ENCODE measurements at regions not wholly inside any gene's neighbourhood (a gene's known extent, or its start where the extent isn't known, plus 50 kb on each side); places are given as distances from the start of the nearest gene placed in this dataset.

- H3K4me1 Mint-ChIP-seq = no peaks in the 10 kb centered on the region
- no peak overlapping the region for H3K27ac Mint-ChIP-seq
- DNase-seq = no peak
Measured at GRCh38 chr16:51577621-51578303, 426.7 kb upstream of the SALL1 start.

GRCh38 chr16:51576498-51577195 lies 425.6 kb upstream of the SALL1 start:
- H3K4me3 Mint-ChIP-seq = no peak overlapping the region

More at GRCh38 chr16:51577621-51578303, 426.7 kb upstream of the SALL1 start:
- no peaks in the 10 kb centered on the region for H3K36me3 Mint-ChIP-seq
- ATAC-seq (replicated peaks) = peak; percentile 27 to 51
- H3K27me3 Mint-ChIP-seq = no peaks in the 10 kb centered on the region
- no peak overlapping the region for H3K4me3 Mint-ChIP-seq
- peaks cover 0 to 2% of the 10 kb centered on the region in 2 donors for H3K9me3 Mint-ChIP-seq

DNA sequence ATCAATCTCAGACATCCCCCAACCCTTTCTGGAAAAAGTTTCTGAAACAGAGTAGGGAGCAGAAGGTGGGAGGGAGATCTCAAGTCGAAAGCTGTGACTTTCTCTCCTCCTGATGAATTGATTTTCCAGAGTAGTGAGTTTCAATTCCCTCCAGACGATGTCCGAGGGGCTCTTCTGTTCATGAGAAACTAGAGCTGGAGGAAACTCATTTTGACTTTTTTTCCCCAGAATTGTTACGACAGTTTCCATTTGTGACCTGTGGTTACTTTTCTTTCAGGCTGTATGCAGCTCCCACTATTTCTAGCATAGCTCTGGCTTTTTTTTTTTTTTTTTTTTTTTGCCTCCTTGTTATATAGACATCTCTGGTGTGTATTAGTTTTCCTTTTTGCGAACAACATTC lies 422.1 kb upstream of the SALL1 start:
- Mint-ChIP-seq H3K36me3 (no peaks in the 10 kb centered on the region), H3K27me3 (no peaks in the 10 kb centered on the region), H3K4me1 (no peaks in the 10 kb centered on the region), H3K9me3 (peaks cover 4 to 5% of the 10 kb centered on the region in 2 donors), H3K27ac (no peak overlapping the region), H3K4me3 (no peak overlapping the region)
- ATAC-seq (replicated peaks) = no peak
- DNase-seq = no peak

More at GRCh38 chr16:51576498-51577195, 425.6 kb upstream of the SALL1 start:
- DNase-seq = no peak
- Mint-ChIP-seq H3K36me3 (no peaks in the 10 kb centered on the region), H3K4me1 (no peaks in the 10 kb centered on the region), H3K27me3 (no peaks in the 10 kb centered on the region), H3K9me3 (peaks cover 5 to 6% of the 10 kb centered on the region in 2 donors), H3K27ac (no peak overlapping the region)
- no peak for ATAC-seq (replicated peaks)

GRCh38 chr16:51569203-51569931 lies 418.3 kb upstream of the SALL1 start:
- Mint-ChIP-seq H3K27ac (no peak overlapping the region), H3K27me3 (no peaks in the 10 kb centered on the region), H3K4me1 (no peaks in the 10 kb centered on the region), H3K9me3 (peaks cover 5% of the 10 kb centered on the region in 2 donors), H3K4me3 (no peak overlapping the region), H3K36me3 (no peaks in the 10 kb centered on the region)
- ATAC-seq (replicated peaks) = peak; percentile 67 to 82
- DNase-seq = no peak

- Mint-ChIP-seq H3K36me3 (no peaks in the 10 kb centered on the region), H3K4me3 (no peak overlapping the region), H3K4me1 (no peaks in the 10 kb centered on the region), H3K27ac (no peak overlapping the region), H3K9me3 (peaks cover 5 to 8% of the 10 kb centered on the region in 2 donors), H3K27me3 (no peaks in the 10 kb centered on the region)
- ATAC-seq (replicated peaks) (no peak), DNase-seq (no peak)
Measured at GRCh38 chr16:51567911-51568310, 416.8 kb upstream of the SALL1 start.

DNA sequence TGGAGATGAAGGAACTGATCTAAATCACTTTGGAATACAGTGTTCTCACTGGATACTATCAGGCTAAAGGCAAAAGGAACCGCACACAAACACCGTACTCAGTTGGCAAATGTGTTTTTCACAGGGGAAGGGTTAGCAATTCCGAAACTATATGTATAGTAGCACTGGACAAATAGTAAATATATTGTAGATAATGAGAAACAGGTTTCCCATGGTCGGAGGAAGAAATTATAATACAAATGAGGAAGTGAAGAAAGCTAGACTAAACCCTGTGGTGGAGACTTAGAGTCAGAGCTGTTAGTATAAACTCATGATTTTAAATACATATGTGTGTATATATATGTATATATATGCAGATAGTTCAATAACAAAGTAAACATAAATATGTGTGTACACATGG lies 414.1 kb upstream of the SALL1 start:
- no peaks in the 10 kb centered on the region for H3K36me3 Mint-ChIP-seq
- H3K27me3 Mint-ChIP-seq = no peaks in the 10 kb centered on the region
- DNase-seq (no peak), ATAC-seq (replicated peaks) (peak in 1 of 2 donors; percentile 36)
- H3K9me3 Mint-ChIP-seq = peaks cover 0 to 4% of the 10 kb centered on the region in 2 donors
- H3K4me1 Mint-ChIP-seq = no peaks in the 10 kb centered on the region
- H3K27ac Mint-ChIP-seq = no peak overlapping the region
- H3K4me3 Mint-ChIP-seq = no peak overlapping the region

- DNase-seq = no peak
- no peak for ATAC-seq (replicated peaks)
- H3K9me3 Mint-ChIP-seq = peaks cover 4 to 8% of the 10 kb centered on the region in 2 donors
- H3K27ac Mint-ChIP-seq = no peak overlapping the region
- H3K4me3 Mint-ChIP-seq = no peak overlapping the region
- no peaks in the 10 kb centered on the region for H3K36me3 Mint-ChIP-seq
- H3K4me1 Mint-ChIP-seq = no peaks in the 10 kb centered on the region
- H3K27me3 Mint-ChIP-seq = no peaks in the 10 kb centered on the region
Measured at GRCh38 chr16:51562891-51563290, 411.8 kb upstream of the SALL1 start.

- no peak for DNase-seq
- Mint-ChIP-seq H3K9me3 (peaks cover 4 to 10% of the 10 kb centered on the region in 2 donors), H3K4me1 (no peaks in the 10 kb centered on the region), H3K27ac (no peak overlapping the region), H3K4me3 (no peak overlapping the region), H3K27me3 (peaks cover 0 to 5% of the 10 kb centered on the region in 2 donors), H3K36me3 (no peaks in the 10 kb centered on the region)
- no peak for ATAC-seq (replicated peaks)
Measured at GRCh38 chr16:51559901-51560300, 408.8 kb upstream of the SALL1 start.

GRCh38 chr16:51557670-51558069 lies 406.6 kb upstream of the SALL1 start:
- Mint-ChIP-seq H3K4me1 (no peaks in the 10 kb centered on the region), H3K4me3 (no peak overlapping the region), H3K27me3 (peaks cover 0 to 5% of the 10 kb centered on the region in 2 donors), H3K9me3 (peaks cover 4 to 10% of the 10 kb centered on the region in 2 donors), H3K36me3 (no peaks in the 10 kb centered on the region), H3K27ac (no peak overlapping the region)
- DNase-seq (no peak), ATAC-seq (replicated peaks) (no peak)

- H3K36me3 Mint-ChIP-seq = no peaks in the 10 kb centered on the region
- H3K9me3 Mint-ChIP-seq = peaks cover 4 to 10% of the 10 kb centered on the region in 2 donors
- no peaks in the 10 kb centered on the region for H3K4me1 Mint-ChIP-seq
- DNase-seq (no peak), ATAC-seq (replicated peaks) (no peak)
- H3K27me3 Mint-ChIP-seq = peaks cover 0 to 5% of the 10 kb centered on the region in 2 donors
- no peak overlapping the region for H3K27ac Mint-ChIP-seq
- H3K4me3 Mint-ChIP-seq = no peak overlapping the region
Measured at GRCh38 chr16:51556694-51557340, 405.7 kb upstream of the SALL1 start.

DNA sequence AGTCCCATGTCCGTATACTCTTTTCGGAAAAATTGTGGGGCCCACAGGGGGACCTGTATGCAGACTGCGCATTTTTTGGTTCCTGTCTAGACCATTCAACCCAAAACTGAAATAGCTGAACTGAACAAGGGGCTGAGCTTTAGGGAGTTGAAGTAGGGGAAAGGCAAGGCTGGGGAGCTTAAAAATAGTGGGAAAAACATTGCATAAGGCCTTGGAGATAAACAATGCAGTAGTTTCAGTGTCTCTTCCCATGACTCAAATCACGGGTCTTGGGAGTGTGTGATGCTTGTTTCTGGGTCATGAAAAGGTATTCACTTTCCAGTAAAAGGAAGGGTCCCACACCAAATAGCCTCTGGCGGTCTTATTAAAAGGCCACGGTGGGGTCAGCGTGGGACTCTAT lies 402.8 kb upstream of the SALL1 start:
- no peak for ATAC-seq (replicated peaks)
- H3K36me3 Mint-ChIP-seq = no peaks in the 10 kb centered on the region
- no peaks in the 10 kb centered on the region for H3K4me1 Mint-ChIP-seq

GRCh38 chr16:51553314-51553713 lies 402.2 kb upstream of the SALL1 start:
- H3K27ac Mint-ChIP-seq = no peak overlapping the region
- DNase-seq (no peak), ATAC-seq (replicated peaks) (no peak)
- H3K4me1 Mint-ChIP-seq = no peaks in the 10 kb centered on the region
- H3K9me3 Mint-ChIP-seq = peaks cover 4 to 8% of the 10 kb centered on the region in 2 donors
- peaks cover 0 to 5% of the 10 kb centered on the region in 2 donors for H3K27me3 Mint-ChIP-seq
- H3K36me3 Mint-ChIP-seq = no peaks in the 10 kb centered on the region
- no peak overlapping the region for H3K4me3 Mint-ChIP-seq

More for the DNA sequence above, 402.8 kb upstream of the SALL1 start:
- peaks cover 4 to 8% of the 10 kb centered on the region in 2 donors for H3K9me3 Mint-ChIP-seq
- no peak for DNase-seq
- H3K4me3 Mint-ChIP-seq = no peak overlapping the region
- H3K27me3 Mint-ChIP-seq = peaks cover 0 to 5% of the 10 kb centered on the region in 2 donors
- H3K27ac Mint-ChIP-seq = no peak overlapping the region

DNA sequence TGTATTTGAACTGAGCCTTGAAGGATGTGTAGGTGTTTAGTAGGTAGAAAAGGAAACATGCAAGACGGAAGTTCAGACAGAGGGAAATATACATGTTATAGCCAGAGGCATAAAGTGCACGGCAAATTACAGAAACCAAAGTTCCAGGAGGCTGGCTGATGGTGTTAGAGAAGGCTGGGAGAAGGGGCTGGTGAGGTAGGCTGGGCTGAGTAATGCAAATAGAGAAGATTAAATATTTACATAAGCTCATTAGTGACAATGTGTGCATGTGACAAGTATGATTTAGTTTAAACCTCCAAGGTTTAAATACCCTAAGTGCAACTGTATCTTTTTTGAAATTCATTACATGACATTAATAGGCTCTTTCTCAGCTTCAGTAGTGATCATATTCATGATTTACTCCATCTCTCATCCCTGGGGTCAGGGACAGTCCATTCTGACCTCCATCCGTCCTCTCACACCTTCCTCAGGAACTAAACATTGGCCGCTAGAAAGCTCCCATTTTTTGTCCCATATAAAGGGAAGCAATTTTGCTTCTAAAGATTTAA lies 399.8 kb upstream of the SALL1 start:
- Mint-ChIP-seq H3K27me3 (no peaks in the 10 kb centered on the region), H3K36me3 (no peaks in the 10 kb centered on the region), H3K4me1 (no peaks in the 10 kb centered on the region), H3K4me3 (no peak overlapping the region), H3K27ac (no peak overlapping the region), H3K9me3 (peaks cover 0 to 7% of the 10 kb centered on the region in 2 donors)
- DNase-seq (no peak), ATAC-seq (replicated peaks) (no peak)

GRCh38 chr16:51549836-51550235 lies 398.8 kb upstream of the SALL1 start:
- Mint-ChIP-seq H3K27ac (no peak overlapping the region), H3K9me3 (peaks cover 0 to 7% of the 10 kb centered on the region in 2 donors), H3K36me3 (no peaks in the 10 kb centered on the region), H3K4me1 (no peaks in the 10 kb centered on the region), H3K4me3 (no peak overlapping the region), H3K27me3 (no peaks in the 10 kb centered on the region)
- no peak for ATAC-seq (replicated peaks)
- no peak for DNase-seq
